ENCODE measurements at regions not wholly inside any gene's neighbourhood (a gene's known extent, or its start where the extent isn't known, plus 50 kb on each side); places are given as distances from the start of the nearest gene placed in this dataset.

DNA sequence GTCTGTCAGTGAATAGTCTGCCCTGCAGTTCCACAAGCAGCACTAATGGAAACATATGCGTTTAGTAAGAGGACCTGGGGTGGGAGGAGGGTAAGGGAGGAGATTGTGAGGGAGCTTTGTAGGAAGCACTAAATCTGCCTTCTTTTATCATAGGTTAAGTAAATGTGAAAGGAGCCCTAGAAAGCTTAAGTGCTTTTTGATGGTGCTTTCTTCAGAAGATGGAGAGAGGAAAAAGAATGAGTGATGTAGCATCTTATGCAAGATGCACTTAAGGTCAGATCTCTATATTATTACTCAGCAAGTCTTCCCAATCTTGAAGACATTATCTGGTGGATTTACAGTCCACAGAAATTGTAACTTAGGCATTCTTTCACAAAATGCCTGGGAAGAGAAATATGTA is 322.7 kb downstream of the PDHA2 start:
- no peak for DNase-seq (ENCODE audit: low read depth)
- no peak overlapping the region for H3K4me3 ChIP-seq (ENCODE audit: low read length)
- TF ChIP-seq, protein P1, sequence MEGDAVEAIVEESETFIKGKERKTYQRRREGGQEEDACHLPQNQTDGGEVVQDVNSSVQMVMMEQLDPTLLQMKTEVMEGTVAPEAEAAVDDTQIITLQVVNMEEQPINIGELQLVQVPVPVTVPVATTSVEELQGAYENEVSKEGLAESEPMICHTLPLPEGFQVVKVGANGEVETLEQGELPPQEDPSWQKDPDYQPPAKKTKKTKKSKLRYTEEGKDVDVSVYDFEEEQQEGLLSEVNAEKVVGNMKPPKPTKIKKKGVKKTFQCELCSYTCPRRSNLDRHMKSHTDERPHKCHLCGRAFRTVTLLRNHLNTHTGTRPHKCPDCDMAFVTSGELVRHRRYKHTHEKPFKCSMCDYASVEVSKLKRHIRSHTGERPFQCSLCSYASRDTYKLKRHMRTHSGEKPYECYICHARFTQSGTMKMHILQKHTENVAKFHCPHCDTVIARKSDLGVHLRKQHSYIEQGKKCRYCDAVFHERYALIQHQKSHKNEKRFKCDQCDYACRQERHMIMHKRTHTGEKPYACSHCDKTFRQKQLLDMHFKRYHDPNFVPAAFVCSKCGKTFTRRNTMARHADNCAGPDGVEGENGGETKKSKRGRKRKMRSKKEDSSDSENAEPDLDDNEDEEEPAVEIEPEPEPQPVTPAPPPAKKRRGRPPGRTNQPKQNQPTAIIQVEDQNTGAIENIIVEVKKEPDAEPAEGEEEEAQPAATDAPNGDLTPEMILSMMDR (IDR thresholded peaks at IDR 0.05; ENCODE audit: insufficient read depth, low read depth, low read length, missing control alignments), result no peak

DNA sequence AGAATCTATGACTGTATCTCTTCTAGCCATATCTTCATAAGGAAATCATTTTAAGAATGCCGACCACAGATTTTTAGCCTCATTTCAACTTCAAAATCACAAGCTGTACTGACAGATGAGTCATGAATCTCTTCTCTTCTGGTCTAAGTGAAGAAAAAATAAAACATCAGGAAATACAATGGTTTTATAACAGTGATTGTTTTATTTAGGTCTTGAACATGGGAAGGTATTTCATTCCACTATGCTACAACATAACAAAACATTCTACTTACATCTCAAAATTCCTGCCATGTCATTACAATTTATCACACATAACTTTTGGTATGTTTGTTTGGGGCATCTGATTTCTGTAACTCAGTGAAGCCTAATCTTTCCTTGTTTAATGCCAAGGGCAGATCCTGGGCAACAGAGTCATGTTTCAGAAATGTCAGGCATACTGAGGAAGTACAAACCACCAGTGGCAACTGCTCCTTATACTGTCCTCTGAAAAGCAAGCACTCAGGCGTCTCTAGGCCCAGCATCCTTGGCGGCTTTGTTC is 325.0 kb downstream of the PDHA2 start:
- DNase-seq (ENCODE audit: low read depth), result peak; percentile 40
- H3K4me3 ChIP-seq (ENCODE audit: low read length), result no peak overlapping the region
- TF ChIP-seq, protein P1 (IDR thresholded peaks at IDR 0.05; ENCODE audit: insufficient read depth, low read depth, low read length, missing control alignments), result no peak

DNA sequence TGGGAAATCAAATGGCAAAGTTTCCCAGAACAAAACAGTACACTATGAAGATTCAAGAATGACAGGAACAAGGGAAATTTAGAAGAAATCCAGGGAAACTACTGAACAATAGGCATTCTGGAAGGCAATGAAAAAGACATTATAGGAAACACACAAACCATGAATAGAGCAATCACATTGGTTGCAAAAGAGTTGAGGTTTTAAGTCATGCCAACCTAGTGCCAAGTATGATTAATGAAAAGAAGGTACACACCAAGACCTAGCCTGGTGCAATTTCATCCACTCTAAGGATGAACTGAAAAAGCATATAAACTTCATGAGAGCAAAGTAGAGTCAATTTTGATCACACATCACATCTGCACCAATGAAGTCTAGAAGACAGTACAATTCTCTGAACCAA is 326.9 kb downstream of the PDHA2 start:
- no peak overlapping the region for H3K4me3 ChIP-seq (ENCODE audit: low read length)
- peak; percentile 12 for DNase-seq (ENCODE audit: low read depth)
- TF ChIP-seq, protein P1 (IDR thresholded peaks at IDR 0.05; ENCODE audit: insufficient read depth, low read depth, low read length, missing control alignments), result no peak

DNA sequence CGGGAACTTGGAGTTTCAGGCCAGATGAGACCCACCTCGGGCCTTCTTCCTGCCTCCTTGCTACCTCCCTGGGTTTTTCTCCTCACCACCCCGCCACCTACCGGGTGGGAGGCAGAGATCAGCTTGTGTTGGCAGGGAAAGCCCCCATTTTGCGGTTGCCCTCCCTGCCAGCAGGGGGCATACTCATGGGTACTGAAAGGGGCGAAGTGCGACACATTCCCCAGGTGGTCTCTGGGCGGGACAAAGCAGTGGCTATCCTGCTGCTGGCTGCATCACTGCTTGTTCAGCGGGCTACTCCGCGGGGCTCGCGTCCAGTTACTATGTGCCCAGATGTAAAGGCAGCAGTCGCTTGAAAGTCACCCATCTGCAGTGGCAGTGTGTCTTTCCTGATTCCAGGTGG is 330.3 kb downstream of the PDHA2 start:
- TF ChIP-seq, protein P1 (IDR thresholded peaks at IDR 0.05; ENCODE audit: insufficient read depth, low read depth, low read length, missing control alignments), result no peak
- no peak for DNase-seq (ENCODE audit: low read depth)
- no peak overlapping the region for H3K4me3 ChIP-seq (ENCODE audit: low read length)

DNA sequence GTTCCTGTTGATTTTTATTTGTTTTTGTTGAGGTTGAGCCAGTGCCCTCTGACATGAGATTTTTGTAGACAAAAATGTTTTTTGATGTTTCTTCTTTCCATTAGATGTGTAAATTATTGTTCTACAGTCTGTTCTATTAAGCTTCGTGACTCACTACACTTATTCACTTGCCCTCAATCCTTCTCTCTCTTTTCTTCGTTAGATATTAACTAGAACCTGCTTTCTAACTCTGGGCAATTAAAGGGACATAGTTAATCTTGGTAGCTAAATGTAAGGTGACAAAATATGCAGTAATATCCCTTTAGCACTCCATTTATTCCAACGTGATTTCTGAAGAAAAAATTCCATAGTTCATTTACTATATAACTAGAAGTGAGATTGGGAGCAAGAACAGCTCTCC is 333.9 kb downstream of the PDHA2 start:
- no peak for DNase-seq (ENCODE audit: low read depth)
- TF ChIP-seq, protein P1 (IDR thresholded peaks at IDR 0.05; ENCODE audit: insufficient read depth, low read depth, low read length, missing control alignments), result no peak

DNA sequence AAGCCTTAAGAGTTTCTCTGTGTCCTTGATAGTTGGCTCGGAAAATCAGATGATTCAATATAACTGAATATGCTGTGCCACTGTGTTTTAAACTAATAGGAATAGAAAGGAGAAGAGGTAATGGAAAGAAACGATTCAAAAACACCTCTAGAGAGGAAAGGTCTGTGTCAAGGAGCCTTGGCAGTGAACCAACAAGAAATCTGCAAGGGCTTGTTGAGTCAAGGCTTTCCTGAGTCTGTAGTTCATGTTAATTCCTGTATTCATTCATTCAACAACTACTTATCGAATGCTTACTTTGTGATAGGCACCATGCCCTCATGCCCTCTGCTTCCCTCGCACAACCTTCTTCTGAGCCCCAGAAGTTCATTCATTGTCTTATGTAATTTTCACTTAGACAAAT is 336.0 kb downstream of the PDHA2 start:
- DNase-seq (ENCODE audit: low read depth), result peak; percentile 75

More for the DNA sequence above, 333.9 kb downstream of the PDHA2 start:
- no peak overlapping the region for H3K4me3 ChIP-seq (ENCODE audit: low read length)

DNA sequence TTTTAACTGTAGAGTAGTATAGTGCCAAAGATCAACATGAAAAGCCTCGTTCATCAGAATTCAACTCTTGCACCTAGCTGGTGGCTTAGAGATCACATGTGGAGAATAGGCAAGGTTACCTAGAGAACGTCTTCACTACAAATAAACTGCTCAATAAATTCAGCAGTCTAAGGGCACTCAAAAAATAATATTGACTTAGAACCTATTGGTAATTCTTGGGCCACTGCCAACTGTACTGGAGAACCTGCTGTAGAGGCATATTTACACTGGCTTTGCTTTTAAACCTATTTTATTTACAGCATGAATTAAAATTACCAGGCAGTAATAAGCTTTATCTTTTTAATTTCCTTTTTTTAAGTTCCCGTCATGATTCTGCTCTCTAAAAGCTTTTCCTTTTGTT is 343.7 kb downstream of the PDHA2 start:
- TF ChIP-seq, protein P1 (IDR thresholded peaks at IDR 0.05; ENCODE audit: insufficient read depth, low read depth, low read length, missing control alignments), result no peak
- H3K4me3 ChIP-seq (ENCODE audit: low read length), result no peak overlapping the region
- no peak for DNase-seq (ENCODE audit: low read depth)

More for the DNA sequence above, 336.0 kb downstream of the PDHA2 start:
- TF ChIP-seq, protein P1 (IDR thresholded peaks at IDR 0.05; ENCODE audit: insufficient read depth, low read depth, low read length, missing control alignments), result no peak
- no peak overlapping the region for H3K4me3 ChIP-seq (ENCODE audit: low read length)

Measured in epithelial cell of esophagus (primary cell).